ENCODE measurements at regions not wholly inside any gene's neighbourhood (a gene's known extent, or its start where the extent isn't known, plus 50 kb on each side); places are given as distances from the start of the nearest gene placed in this dataset.

GRCh38 chr2:166671801-166672200 lies 177.8 kb upstream of the SCN7A start:
- Histone ChIP-seq H3K4me1 (ENCODE audit: control insufficient read depth, insufficient read depth, low read length, unreplicated experiment) (no peaks in the 10 kb centered on the region), H3K79me2 (ENCODE audit: control insufficient read depth, insufficient read depth, low read length, unreplicated experiment) (no peaks in the 10 kb centered on the region), H2AFZ (ENCODE audit: low read length, unreplicated experiment) (no peak overlapping the region), H3K36me3 (ENCODE audit: insufficient read depth, low read length) (no peaks in the 10 kb centered on the region), H3K4me3 (ENCODE audit: low read depth, low read length) (no peak overlapping the region), H3K27ac (ENCODE audit: low read depth, low read length) (no peak overlapping the region), H3K27me3 (ENCODE audit: insufficient read depth, low read length) (peaks cover 7% of the 10 kb centered on the region; the same call in 1 of the 2 replicates)

GRCh38 chr2:166671235-166671634 lies 177.2 kb upstream of the SCN7A start:
- no peak overlapping the region for H3K27ac ChIP-seq (ENCODE audit: low read depth, low read length)
- no peaks in the 10 kb centered on the region for H3K79me2 ChIP-seq (ENCODE audit: control insufficient read depth, insufficient read depth, low read length, unreplicated experiment)
- no peaks in the 10 kb centered on the region for H3K36me3 ChIP-seq (ENCODE audit: insufficient read depth, low read length)
- H3K4me1 ChIP-seq (ENCODE audit: control insufficient read depth, insufficient read depth, low read length, unreplicated experiment) = no peaks in the 10 kb centered on the region
- peaks cover 7% of the 10 kb centered on the region; the same call in 1 of the 2 replicates for H3K27me3 ChIP-seq (ENCODE audit: insufficient read depth, low read length)
- no peak overlapping the region for H2AFZ ChIP-seq (ENCODE audit: low read length, unreplicated experiment)
- H3K4me3 ChIP-seq (ENCODE audit: low read depth, low read length) = no peak overlapping the region

GRCh38 chr2:166665991-166666940 lies 172.2 kb upstream of the SCN7A start:
- Histone ChIP-seq H2AFZ (ENCODE audit: low read length, unreplicated experiment) (no peak overlapping the region), H3K27ac (ENCODE audit: low read depth, low read length) (no peak overlapping the region), H3K36me3 (ENCODE audit: insufficient read depth, low read length) (no peaks in the 10 kb centered on the region), H3K4me3 (ENCODE audit: low read depth, low read length) (no peak overlapping the region), H3K79me2 (ENCODE audit: control insufficient read depth, insufficient read depth, low read length, unreplicated experiment) (no peaks in the 10 kb centered on the region), H3K27me3 (ENCODE audit: insufficient read depth, low read length) (0 out of 2 replicates have a peak, but pooled peaks cover under 1% of the 10 kb centered on the region), H3K4me1 (ENCODE audit: control insufficient read depth, insufficient read depth, low read length, unreplicated experiment) (peaks cover 3% of the 10 kb centered on the region)

GRCh38 chr2:166661824-166662223 lies 167.8 kb upstream of the SCN7A start:
- Histone ChIP-seq H3K27me3 (ENCODE audit: insufficient read depth, low read length) (no peaks in the 10 kb centered on the region), H3K79me2 (ENCODE audit: control insufficient read depth, insufficient read depth, low read length, unreplicated experiment) (no peaks in the 10 kb centered on the region), H2AFZ (ENCODE audit: low read length, unreplicated experiment) (no peak overlapping the region), H3K4me3 (ENCODE audit: low read depth, low read length) (no peak overlapping the region), H3K4me1 (ENCODE audit: control insufficient read depth, insufficient read depth, low read length, unreplicated experiment) (peaks cover 3% of the 10 kb centered on the region), H3K27ac (ENCODE audit: low read depth, low read length) (no peak overlapping the region), H3K36me3 (ENCODE audit: insufficient read depth, low read length) (no peaks in the 10 kb centered on the region)

GRCh38 chr2:166661391-166661790 lies 167.3 kb upstream of the SCN7A start:
- Histone ChIP-seq H3K27me3 (ENCODE audit: insufficient read depth, low read length) (no peaks in the 10 kb centered on the region), H3K36me3 (ENCODE audit: insufficient read depth, low read length) (no peaks in the 10 kb centered on the region), H2AFZ (ENCODE audit: low read length, unreplicated experiment) (no peak overlapping the region), H3K27ac (ENCODE audit: low read depth, low read length) (no peak overlapping the region), H3K79me2 (ENCODE audit: control insufficient read depth, insufficient read depth, low read length, unreplicated experiment) (no peaks in the 10 kb centered on the region), H3K4me1 (ENCODE audit: control insufficient read depth, insufficient read depth, low read length, unreplicated experiment) (peaks cover 3% of the 10 kb centered on the region), H3K4me3 (ENCODE audit: low read depth, low read length) (no peak overlapping the region)

- no peaks in the 10 kb centered on the region for H3K79me2 ChIP-seq (ENCODE audit: control insufficient read depth, insufficient read depth, low read length, unreplicated experiment)
- no peak overlapping the region for H2AFZ ChIP-seq (ENCODE audit: low read length, unreplicated experiment)
- H3K27ac ChIP-seq (ENCODE audit: low read depth, low read length) = no peak overlapping the region
- no peak overlapping the region for H3K4me3 ChIP-seq (ENCODE audit: low read depth, low read length)
- H3K36me3 ChIP-seq (ENCODE audit: insufficient read depth, low read length) = no peaks in the 10 kb centered on the region
- H3K4me1 ChIP-seq (ENCODE audit: control insufficient read depth, insufficient read depth, low read length, unreplicated experiment) = no peaks in the 10 kb centered on the region
- no peaks in the 10 kb centered on the region for H3K27me3 ChIP-seq (ENCODE audit: insufficient read depth, low read length)
Measured at GRCh38 chr2:166658901-166659300, 164.9 kb upstream of the SCN7A start.

GRCh38 chr2:166653185-166653813 lies 159.2 kb upstream of the SCN7A start:
- Histone ChIP-seq H3K27ac (ENCODE audit: low read depth, low read length) (no peak overlapping the region), H3K4me1 (ENCODE audit: control insufficient read depth, insufficient read depth, low read length, unreplicated experiment) (peaks cover 13% of the 10 kb centered on the region), H3K4me3 (ENCODE audit: low read depth, low read length) (no peak overlapping the region), H3K79me2 (ENCODE audit: control insufficient read depth, insufficient read depth, low read length, unreplicated experiment) (no peaks in the 10 kb centered on the region), H3K27me3 (ENCODE audit: insufficient read depth, low read length) (no peaks in the 10 kb centered on the region), H2AFZ (ENCODE audit: low read length, unreplicated experiment) (no peak overlapping the region), H3K36me3 (ENCODE audit: insufficient read depth, low read length) (no peaks in the 10 kb centered on the region)

GRCh38 chr2:166651991-166652390 lies 157.9 kb upstream of the SCN7A start:
- Histone ChIP-seq H3K27me3 (ENCODE audit: insufficient read depth, low read length) (no peaks in the 10 kb centered on the region), H3K4me3 (ENCODE audit: low read depth, low read length) (no peak overlapping the region), H3K36me3 (ENCODE audit: insufficient read depth, low read length) (no peaks in the 10 kb centered on the region), H3K4me1 (ENCODE audit: control insufficient read depth, insufficient read depth, low read length, unreplicated experiment) (peaks cover 13% of the 10 kb centered on the region), H3K27ac (ENCODE audit: low read depth, low read length) (no peak overlapping the region), H2AFZ (ENCODE audit: low read length, unreplicated experiment) (no peak overlapping the region), H3K79me2 (ENCODE audit: control insufficient read depth, insufficient read depth, low read length, unreplicated experiment) (no peaks in the 10 kb centered on the region)

GRCh38 chr2:166651080-166651675 lies 157.1 kb upstream of the SCN7A start:
- Histone ChIP-seq H3K27ac (ENCODE audit: low read depth, low read length) (no peak overlapping the region), H3K27me3 (ENCODE audit: insufficient read depth, low read length) (no peaks in the 10 kb centered on the region), H3K4me1 (ENCODE audit: control insufficient read depth, insufficient read depth, low read length, unreplicated experiment) (peaks cover 13% of the 10 kb centered on the region), H3K4me3 (ENCODE audit: low read depth, low read length) (no peak overlapping the region), H3K79me2 (ENCODE audit: control insufficient read depth, insufficient read depth, low read length, unreplicated experiment) (no peaks in the 10 kb centered on the region), H2AFZ (ENCODE audit: low read length, unreplicated experiment) (no peak overlapping the region), H3K36me3 (ENCODE audit: insufficient read depth, low read length) (no peaks in the 10 kb centered on the region)

GRCh38 chr2:166647935-166648334 lies 153.9 kb upstream of the SCN7A start:
- Histone ChIP-seq H3K36me3 (ENCODE audit: insufficient read depth, low read length) (no peaks in the 10 kb centered on the region), H2AFZ (ENCODE audit: low read length, unreplicated experiment) (no peak overlapping the region), H3K79me2 (ENCODE audit: control insufficient read depth, insufficient read depth, low read length, unreplicated experiment) (no peaks in the 10 kb centered on the region), H3K27me3 (ENCODE audit: insufficient read depth, low read length) (no peaks in the 10 kb centered on the region), H3K4me1 (ENCODE audit: control insufficient read depth, insufficient read depth, low read length, unreplicated experiment) (peaks cover 5% of the 10 kb centered on the region), H3K27ac (ENCODE audit: low read depth, low read length) (no peak overlapping the region), H3K4me3 (ENCODE audit: low read depth, low read length) (no peak overlapping the region)
